Lower lobe of right lung (tissue), 2 donors: ENCODE measurements at regions not wholly inside any gene's neighbourhood (a gene's known extent, or its start where the extent isn't known, plus 50 kb on each side); places are given as distances from the start of the nearest gene placed in this dataset.

Experiments
- ATAC-seq, 2 donors: fragments of 200-7000 bp; cut with Tn5 transposase; one replicate each; pipeline ENCODE4 v1.9.1; 2020 to 2022; ENCODE audit warnings: mild to moderate bottlenecking in 2 of 2, moderate library complexity in 2 of 2
- DNase-seq: peaks from one replicate; pipeline ENCODE4 v3.0.0-alpha.2; 2020
- H3K27ac ChIP-seq: fragments of 200-600 bp; one replicate; pipeline ENCODE4 v1.8.0; 2022
- H3K27me3 ChIP-seq: fragments of 200-600 bp; one replicate; pipeline ENCODE4 v1.8.0; 2022; ENCODE audit warnings: low read depth
- H3K36me3 ChIP-seq: fragments of 200-600 bp; one replicate; pipeline ENCODE4 v1.8.0; 2022; ENCODE audit warnings: mild to moderate bottlenecking
- H3K4me1 ChIP-seq: fragments of 200-600 bp; one replicate; pipeline ENCODE4 v1.8.0; 2022
- H3K4me3 ChIP-seq: fragments of 200-600 bp; one replicate; pipeline ENCODE4 v1.8.0; 2022; ENCODE audit warnings: mild to moderate bottlenecking
- H3K9me3 ChIP-seq: fragments of 200-600 bp; one replicate; pipeline ENCODE4 v1.8.0; 2022
- intact Hi-C: fragments of 100-400 bp; cut with DNase I; formaldehyde crosslinking; loops from one replicate; pipeline ENCODE4 v1.11.0; 2022
- TF ChIP-seq, protein P1 (sequence below): fragments of 200-600 bp; IDR thresholded peaks from one replicate; pipeline ENCODE4 v1.8.0; 2022; ENCODE audit warnings: antibody characterized with exemption, mild to moderate bottlenecking
- donor health status: DM: no; HTN: yes; CAD: no; lungs with severe emphysema.

DNA sequence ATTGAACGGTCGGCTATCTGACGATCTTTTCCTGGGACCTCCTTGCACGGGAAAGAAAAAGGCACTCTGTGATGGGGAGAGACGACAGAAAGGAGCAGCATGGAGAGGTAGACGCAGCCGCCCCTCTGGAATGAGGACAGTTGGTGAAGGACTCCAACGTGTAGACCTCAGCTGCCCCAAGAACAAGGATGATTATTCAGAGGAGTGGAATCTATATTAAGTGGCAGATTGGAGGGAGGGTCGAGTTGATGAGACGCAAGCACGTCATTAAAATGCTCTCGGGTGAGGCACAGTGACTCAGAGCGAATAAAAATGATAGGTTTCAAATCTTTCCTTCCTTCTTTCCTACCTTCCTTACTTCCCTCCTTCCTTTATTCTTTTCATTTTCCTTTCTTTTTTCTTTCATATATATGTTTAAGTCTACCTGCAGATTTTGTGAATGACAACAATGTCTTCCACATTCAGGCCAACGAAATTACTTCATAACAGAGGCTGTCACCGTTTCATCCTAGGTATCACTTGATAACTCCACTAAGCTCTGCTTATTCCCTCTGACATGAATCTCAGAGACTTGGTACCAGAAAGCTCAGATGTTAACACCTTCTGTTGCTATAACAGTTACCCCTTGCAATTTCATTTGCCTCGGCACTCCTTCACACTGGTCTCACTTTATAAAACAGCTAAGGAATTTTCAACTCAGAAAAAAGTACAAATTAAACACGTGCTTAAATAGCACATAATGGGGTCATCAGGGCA lies 110.0 kb upstream of the PPARGC1A start:
- intact Hi-C loops, result no loop called here
- TF ChIP-seq, protein P1, sequence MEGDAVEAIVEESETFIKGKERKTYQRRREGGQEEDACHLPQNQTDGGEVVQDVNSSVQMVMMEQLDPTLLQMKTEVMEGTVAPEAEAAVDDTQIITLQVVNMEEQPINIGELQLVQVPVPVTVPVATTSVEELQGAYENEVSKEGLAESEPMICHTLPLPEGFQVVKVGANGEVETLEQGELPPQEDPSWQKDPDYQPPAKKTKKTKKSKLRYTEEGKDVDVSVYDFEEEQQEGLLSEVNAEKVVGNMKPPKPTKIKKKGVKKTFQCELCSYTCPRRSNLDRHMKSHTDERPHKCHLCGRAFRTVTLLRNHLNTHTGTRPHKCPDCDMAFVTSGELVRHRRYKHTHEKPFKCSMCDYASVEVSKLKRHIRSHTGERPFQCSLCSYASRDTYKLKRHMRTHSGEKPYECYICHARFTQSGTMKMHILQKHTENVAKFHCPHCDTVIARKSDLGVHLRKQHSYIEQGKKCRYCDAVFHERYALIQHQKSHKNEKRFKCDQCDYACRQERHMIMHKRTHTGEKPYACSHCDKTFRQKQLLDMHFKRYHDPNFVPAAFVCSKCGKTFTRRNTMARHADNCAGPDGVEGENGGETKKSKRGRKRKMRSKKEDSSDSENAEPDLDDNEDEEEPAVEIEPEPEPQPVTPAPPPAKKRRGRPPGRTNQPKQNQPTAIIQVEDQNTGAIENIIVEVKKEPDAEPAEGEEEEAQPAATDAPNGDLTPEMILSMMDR, result no peak
- H3K4me1 ChIP-seq, result no peaks in the 10 kb centered on the region
- H3K9me3 ChIP-seq, result no peaks in the 10 kb centered on the region
- H3K27me3 ChIP-seq, result no peaks in the 10 kb centered on the region
- no peak overlapping the region for H3K4me3 ChIP-seq
- ATAC-seq (no peak), DNase-seq (no peak)
- H3K27ac ChIP-seq, result no peak overlapping the region
- no peaks in the 10 kb centered on the region for H3K36me3 ChIP-seq

DNA sequence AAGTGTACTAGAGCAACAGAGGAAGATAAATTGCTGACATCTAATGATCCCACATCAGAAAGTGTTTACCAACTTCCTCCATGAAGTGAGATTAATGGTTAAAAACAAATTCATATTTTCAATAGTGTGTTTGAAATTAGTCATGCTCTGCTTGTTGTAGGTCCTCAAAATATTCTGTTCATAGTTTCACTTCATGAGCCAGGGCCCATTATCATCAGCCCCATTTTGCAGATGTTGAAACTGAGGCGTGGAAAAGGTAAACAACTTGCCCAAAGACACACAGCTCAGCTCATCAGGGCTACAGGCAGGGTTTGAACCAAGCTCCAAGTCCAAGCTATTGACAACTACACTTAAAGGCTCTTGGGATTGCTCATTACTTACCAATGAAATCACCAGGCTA lies 103.5 kb upstream of the PPARGC1A start:
- Histone ChIP-seq H3K4me1 (no peaks in the 10 kb centered on the region), H3K27me3 (no peaks in the 10 kb centered on the region), H3K4me3 (no peak overlapping the region), H3K9me3 (no peaks in the 10 kb centered on the region), H3K27ac (no peak overlapping the region), H3K36me3 (no peaks in the 10 kb centered on the region)
- TF ChIP-seq, protein P1, result no peak
- no peak for DNase-seq
- ATAC-seq, result no peak
- intact Hi-C loops, result no loop called here

DNA sequence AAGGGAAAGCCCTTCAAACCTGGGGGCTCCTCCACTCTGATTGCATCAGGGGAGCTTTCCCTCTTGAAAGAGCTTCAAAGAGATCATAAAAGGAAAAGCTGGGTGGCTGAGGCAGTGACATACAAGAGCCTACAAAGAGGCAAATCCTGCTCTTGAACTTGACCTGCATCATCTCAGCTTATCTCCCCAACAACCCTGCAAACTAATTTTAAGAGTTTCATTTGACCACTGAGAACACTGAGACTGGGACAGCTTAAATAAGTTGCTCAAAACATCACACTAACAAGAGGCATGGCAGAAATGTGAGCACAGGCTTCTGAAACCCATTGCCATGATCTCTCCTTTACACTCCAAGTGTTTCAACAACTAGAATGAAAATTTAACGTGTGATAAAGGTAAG lies 101.6 kb upstream of the PPARGC1A start:
- Histone ChIP-seq H3K4me1 (no peaks in the 10 kb centered on the region), H3K9me3 (no peaks in the 10 kb centered on the region), H3K36me3 (no peaks in the 10 kb centered on the region), H3K27ac (no peak overlapping the region), H3K27me3 (no peaks in the 10 kb centered on the region), H3K4me3 (no peak overlapping the region)
- TF ChIP-seq, protein P1, result no peak
- no peak for ATAC-seq
- intact Hi-C loops, result no loop called here
- DNase-seq, result no peak

DNA sequence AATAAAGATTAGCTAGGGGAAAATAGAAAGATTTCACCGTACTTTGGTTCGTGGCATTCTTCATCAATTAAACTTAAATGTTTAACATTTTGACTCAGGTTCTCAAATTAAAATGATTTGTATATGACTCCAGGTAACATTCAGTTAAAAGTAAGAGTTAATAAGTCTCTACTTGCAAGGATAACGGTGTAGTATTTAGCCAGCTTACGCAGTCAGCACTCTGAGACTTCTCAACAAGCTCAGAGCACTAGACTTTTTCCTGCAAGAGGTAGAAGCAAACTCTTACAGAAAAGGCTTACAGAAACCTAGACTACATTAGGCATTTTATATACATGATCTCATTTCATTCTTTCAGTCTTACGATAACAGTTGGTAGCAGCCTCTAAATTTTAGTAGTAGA lies 96.4 kb upstream of the PPARGC1A start:
- Histone ChIP-seq H3K27ac (no peak overlapping the region), H3K36me3 (no peaks in the 10 kb centered on the region), H3K4me3 (no peak overlapping the region), H3K27me3 (no peaks in the 10 kb centered on the region), H3K4me1 (no peaks in the 10 kb centered on the region), H3K9me3 (no peaks in the 10 kb centered on the region)
- TF ChIP-seq, protein P1, result no peak
- no peak for DNase-seq
- no peak for ATAC-seq
- intact Hi-C loops, result no loop called here

DNA sequence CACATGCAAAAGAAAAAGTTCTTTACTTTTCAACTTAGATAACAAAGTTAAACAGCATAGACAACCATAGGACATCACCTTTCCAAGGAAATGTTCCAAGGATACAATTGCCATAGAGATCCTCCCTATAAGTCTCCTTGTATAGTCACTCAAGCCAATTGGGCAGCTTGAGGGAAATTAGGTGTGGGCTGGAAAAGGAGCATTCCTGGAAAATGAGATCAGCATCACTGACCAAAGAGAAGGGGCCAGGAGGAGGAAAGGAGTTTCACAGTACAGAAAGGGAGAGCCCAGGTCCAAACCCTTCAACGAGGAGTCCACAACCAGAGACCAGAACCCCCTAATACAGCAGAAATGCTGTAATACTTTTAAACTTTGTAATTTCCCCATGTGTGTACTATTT lies 91.5 kb upstream of the PPARGC1A start:
- H3K4me3 ChIP-seq, result no peak overlapping the region
- H3K9me3 ChIP-seq, result no peaks in the 10 kb centered on the region
- DNase-seq (no peak), ATAC-seq (no peak)
- H3K4me1 ChIP-seq, result no peaks in the 10 kb centered on the region
- no peaks in the 10 kb centered on the region for H3K36me3 ChIP-seq
- H3K27ac ChIP-seq, result no peak overlapping the region
- TF ChIP-seq, protein P1, result no peak
- intact Hi-C loops, result no loop called here
- no peaks in the 10 kb centered on the region for H3K27me3 ChIP-seq
